BE2C (cell line): ENCODE measurements at regions not wholly inside any gene's neighbourhood (a gene's known extent, or its start where the extent isn't known, plus 50 kb on each side); places are given as distances from the start of the nearest gene placed in this dataset.

Experiments
- DNase-seq: peaks from one replicate; pipeline ENCODE4 v3.0.0-alpha.2; 2020
- H3K27me3 ChIP-seq: fragments of 250-450 bp; sonication (Bioruptor Pico); 2 replicates; pipeline ENCODE4 v1.5.1; 2020; ENCODE audit warnings: mild to moderate bottlenecking
- H3K36me3 ChIP-seq: fragments of 250-450 bp; sonication (Bioruptor Pico); 2 replicates; pipeline ENCODE4 v1.5.1; 2020; ENCODE audit warnings: mild to moderate bottlenecking
- H3K4me1 ChIP-seq: fragments of 250-450 bp; sonication (Bioruptor Pico); 2 replicates; pipeline ENCODE4 v1.5.1; 2020
- H3K4me3 ChIP-seq: 2 replicates; pipeline ENCODE4 v1.5.1; 2011; ENCODE audit warnings: low read depth, low read length
- H3K9me3 ChIP-seq: fragments of 250-450 bp; sonication (Bioruptor Pico); 2 replicates; pipeline ENCODE4 v1.5.1; 2020
- CTCF ChIP-seq: IDR thresholded peaks from 2 replicates; pipeline ENCODE4 v1.5.1; 2012; ENCODE audit warnings: mild to moderate bottlenecking, low read depth, low read length

GRCh38 chr18:29873211-29873610 lies 1169.3 kb downstream of the DSC3 start:
- TF ChIP-seq CTCF: no peak
- Histone ChIP-seq H3K36me3 (no peaks in the 10 kb centered on the region), H3K4me3 (no peak overlapping the region), H3K9me3 (no peaks in the 10 kb centered on the region), H3K27me3 (no peaks in the 10 kb centered on the region), H3K4me1 (no peaks in the 10 kb centered on the region)
- no peak for DNase-seq

DNA sequence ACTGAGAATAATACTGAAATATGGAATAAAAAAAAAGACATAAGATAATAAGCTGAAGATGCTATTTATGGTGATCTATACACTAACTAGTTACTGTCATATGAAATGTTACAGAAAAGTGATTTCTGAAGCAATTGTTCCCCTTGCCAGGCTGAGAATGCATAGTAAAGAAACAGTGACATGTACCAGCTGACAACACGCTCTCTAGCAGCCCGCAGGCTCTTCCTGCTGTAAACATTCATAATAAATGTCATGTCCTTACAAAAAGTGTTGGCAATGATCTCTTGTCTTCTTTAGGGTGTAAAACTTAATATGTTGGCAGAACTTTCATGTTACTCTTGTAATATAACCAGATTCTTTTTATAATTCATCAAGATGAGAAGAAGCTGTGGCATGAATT lies 1171.3 kb downstream of the DSC3 start:
- H3K4me1 ChIP-seq: no peaks in the 10 kb centered on the region
- DNase-seq: no peak
- no peaks in the 10 kb centered on the region for H3K27me3 ChIP-seq
- H3K4me3 ChIP-seq: no peak overlapping the region
- H3K9me3 ChIP-seq: no peaks in the 10 kb centered on the region
- no peak for TF ChIP-seq CTCF
- H3K36me3 ChIP-seq: no peaks in the 10 kb centered on the region

DNA sequence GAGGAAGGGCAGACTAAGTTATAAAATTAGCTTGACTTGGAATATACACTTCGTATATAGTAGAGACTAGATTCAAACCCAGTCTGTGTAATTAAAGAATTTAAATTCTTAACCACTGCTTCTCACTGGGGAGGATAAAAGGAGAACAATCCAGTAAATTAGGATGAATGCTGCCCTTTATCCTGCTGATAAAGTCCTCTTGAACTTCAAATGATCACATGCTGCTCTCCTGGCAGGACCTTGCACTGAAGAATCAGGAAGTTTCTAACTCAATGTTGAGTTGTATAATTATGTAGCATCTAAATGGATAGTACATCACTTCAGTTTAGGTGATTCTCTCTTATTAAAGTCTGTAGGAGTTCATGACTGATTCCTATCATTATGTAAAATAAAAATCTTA lies 1179.7 kb downstream of the DSC3 start:
- Histone ChIP-seq H3K4me3 (no peak overlapping the region), H3K9me3 (no peaks in the 10 kb centered on the region), H3K27me3 (no peaks in the 10 kb centered on the region), H3K36me3 (no peaks in the 10 kb centered on the region), H3K4me1 (no peaks in the 10 kb centered on the region)
- no peak for TF ChIP-seq CTCF
- no peak for DNase-seq

- DNase-seq: no peak
- no peaks in the 10 kb centered on the region; the same call in 1 of the 2 replicates for H3K4me1 ChIP-seq
- H3K27me3 ChIP-seq: no peaks in the 10 kb centered on the region
- no peaks in the 10 kb centered on the region for H3K9me3 ChIP-seq
- H3K36me3 ChIP-seq: no peaks in the 10 kb centered on the region
- no peak overlapping the region for H3K4me3 ChIP-seq
- no peak for TF ChIP-seq CTCF
These were observed 1186.9 kb downstream of the DSC3 start for GRCh38 chr18:29855637-29856036.

GRCh38 chr18:29853126-29853525 lies 1189.4 kb downstream of the DSC3 start:
- Histone ChIP-seq H3K4me1 (no peaks in the 10 kb centered on the region; the same call in 1 of the 2 replicates), H3K9me3 (no peaks in the 10 kb centered on the region), H3K4me3 (no peak overlapping the region), H3K36me3 (no peaks in the 10 kb centered on the region), H3K27me3 (no peaks in the 10 kb centered on the region)
- DNase-seq: no peak
- TF ChIP-seq CTCF: no peak

- DNase-seq: no peak
- no peaks in the 10 kb centered on the region for H3K27me3 ChIP-seq
- no peaks in the 10 kb centered on the region for H3K4me1 ChIP-seq
- H3K4me3 ChIP-seq: no peak overlapping the region
- no peaks in the 10 kb centered on the region for H3K9me3 ChIP-seq
- no peaks in the 10 kb centered on the region for H3K36me3 ChIP-seq
- TF ChIP-seq CTCF: no peak
These were observed 1193.4 kb downstream of the DSC3 start for GRCh38 chr18:29849144-29849543.
